ENCODE measurements at regions not wholly inside any gene's neighbourhood (a gene's known extent, or its start where the extent isn't known, plus 50 kb on each side); places are given as distances from the start of the nearest gene placed in this dataset.

DNA sequence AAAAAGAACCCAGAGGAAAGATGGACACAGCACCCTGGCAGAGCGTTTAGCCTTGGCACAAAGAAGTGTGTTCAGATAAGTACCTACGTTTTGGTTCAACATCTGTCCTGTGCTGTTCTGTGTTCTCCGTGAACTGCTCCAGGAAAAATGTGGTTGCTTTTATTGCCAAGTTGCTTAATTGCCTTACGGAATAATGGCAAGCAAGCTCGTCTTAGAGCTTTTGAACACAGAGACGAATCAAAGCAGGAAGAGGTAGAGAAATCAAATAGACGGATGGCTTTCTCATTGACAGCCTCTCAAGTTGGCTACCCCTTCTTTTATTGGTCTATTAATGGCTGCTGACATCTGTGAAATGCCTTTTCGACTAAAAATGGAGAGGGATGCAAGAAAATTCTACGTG is 911.1 kb upstream of the EEF2KMT start:
- TF ChIP-seq, protein P1, sequence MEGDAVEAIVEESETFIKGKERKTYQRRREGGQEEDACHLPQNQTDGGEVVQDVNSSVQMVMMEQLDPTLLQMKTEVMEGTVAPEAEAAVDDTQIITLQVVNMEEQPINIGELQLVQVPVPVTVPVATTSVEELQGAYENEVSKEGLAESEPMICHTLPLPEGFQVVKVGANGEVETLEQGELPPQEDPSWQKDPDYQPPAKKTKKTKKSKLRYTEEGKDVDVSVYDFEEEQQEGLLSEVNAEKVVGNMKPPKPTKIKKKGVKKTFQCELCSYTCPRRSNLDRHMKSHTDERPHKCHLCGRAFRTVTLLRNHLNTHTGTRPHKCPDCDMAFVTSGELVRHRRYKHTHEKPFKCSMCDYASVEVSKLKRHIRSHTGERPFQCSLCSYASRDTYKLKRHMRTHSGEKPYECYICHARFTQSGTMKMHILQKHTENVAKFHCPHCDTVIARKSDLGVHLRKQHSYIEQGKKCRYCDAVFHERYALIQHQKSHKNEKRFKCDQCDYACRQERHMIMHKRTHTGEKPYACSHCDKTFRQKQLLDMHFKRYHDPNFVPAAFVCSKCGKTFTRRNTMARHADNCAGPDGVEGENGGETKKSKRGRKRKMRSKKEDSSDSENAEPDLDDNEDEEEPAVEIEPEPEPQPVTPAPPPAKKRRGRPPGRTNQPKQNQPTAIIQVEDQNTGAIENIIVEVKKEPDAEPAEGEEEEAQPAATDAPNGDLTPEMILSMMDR (IDR thresholded peaks at IDR 0.05) = no peak
- TF ChIP-seq EP300 (IDR thresholded peaks at IDR 0.05) = no peak
